WTC11 (cell line): ENCODE measurements at regions not wholly inside any gene's neighbourhood (a gene's known extent, or its start where the extent isn't known, plus 50 kb on each side); places are given as distances from the start of the nearest gene placed in this dataset.

Experiments
- FOXK1 ChIP-seq: sonication (generic); formaldehyde crosslinking; IDR thresholded peaks from 2 replicates; pipeline ENCODE4 v1.8.0; 2022; ENCODE audit warnings: mild to moderate bottlenecking, moderate library complexity, missing genetic modification reagents
- MAX ChIP-seq: sonication (generic); formaldehyde crosslinking; IDR thresholded peaks from 2 replicates; pipeline ENCODE4 v1.8.0; 2022; ENCODE audit warnings: mild to moderate bottlenecking, missing genetic modification reagents
- MLX ChIP-seq: sonication (generic); formaldehyde crosslinking; IDR thresholded peaks from 2 replicates; pipeline ENCODE4 v1.8.1; 2023; ENCODE audit warnings: mild to moderate bottlenecking, missing genetic modification reagents, moderate library complexity
- RELA ChIP-seq: sonication (generic); formaldehyde crosslinking; IDR thresholded peaks from 2 replicates; pipeline ENCODE4 v1.8.1; 2022; ENCODE audit warnings: missing genetic modification reagents, mild to moderate bottlenecking, borderline replicate concordance
- RORB ChIP-seq: fragments of 250-450 bp; sonication (Bioruptor Pico); IDR thresholded peaks from 2 replicates; pipeline ENCODE4 v1.9.0; 2021; ENCODE audit warnings: mild to moderate bottlenecking
- SMAD4 ChIP-seq: sonication (generic); formaldehyde crosslinking; IDR thresholded peaks from 2 replicates; pipeline ENCODE4 v1.8.0; 2022; ENCODE audit warnings: mild to moderate bottlenecking, missing genetic modification reagents
- TF ChIP-seq, protein P1 (sequence below): fragments of 200-600 bp; IDR thresholded peaks from 2 replicates; pipeline ENCODE4 v1.8.0; 2022; ENCODE audit warnings: antibody characterized with exemption

GRCh38 chr4:122973465-122973864, 51.1 kb upstream of the NUDT6 start:
- TF ChIP-seq MAX (CRISPR knock-in tag), result no peak
- no peak for TF ChIP-seq FOXK1 (CRISPR knock-in tag)
- no peak for TF ChIP-seq RELA (CRISPR knock-in tag)
- no peak for TF ChIP-seq RORB
- TF ChIP-seq MLX (CRISPR knock-in tag), result no peak
- TF ChIP-seq, protein P1, sequence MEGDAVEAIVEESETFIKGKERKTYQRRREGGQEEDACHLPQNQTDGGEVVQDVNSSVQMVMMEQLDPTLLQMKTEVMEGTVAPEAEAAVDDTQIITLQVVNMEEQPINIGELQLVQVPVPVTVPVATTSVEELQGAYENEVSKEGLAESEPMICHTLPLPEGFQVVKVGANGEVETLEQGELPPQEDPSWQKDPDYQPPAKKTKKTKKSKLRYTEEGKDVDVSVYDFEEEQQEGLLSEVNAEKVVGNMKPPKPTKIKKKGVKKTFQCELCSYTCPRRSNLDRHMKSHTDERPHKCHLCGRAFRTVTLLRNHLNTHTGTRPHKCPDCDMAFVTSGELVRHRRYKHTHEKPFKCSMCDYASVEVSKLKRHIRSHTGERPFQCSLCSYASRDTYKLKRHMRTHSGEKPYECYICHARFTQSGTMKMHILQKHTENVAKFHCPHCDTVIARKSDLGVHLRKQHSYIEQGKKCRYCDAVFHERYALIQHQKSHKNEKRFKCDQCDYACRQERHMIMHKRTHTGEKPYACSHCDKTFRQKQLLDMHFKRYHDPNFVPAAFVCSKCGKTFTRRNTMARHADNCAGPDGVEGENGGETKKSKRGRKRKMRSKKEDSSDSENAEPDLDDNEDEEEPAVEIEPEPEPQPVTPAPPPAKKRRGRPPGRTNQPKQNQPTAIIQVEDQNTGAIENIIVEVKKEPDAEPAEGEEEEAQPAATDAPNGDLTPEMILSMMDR, result no peak
- no peak for TF ChIP-seq SMAD4 (CRISPR knock-in tag)
